HG02970 (cell line): ENCODE measurements at regions not wholly inside any gene's neighbourhood (a gene's known extent, or its start where the extent isn't known, plus 50 kb on each side); places are given as distances from the start of the nearest gene placed in this dataset.

Experiments used
- ATAC-seq: cut with Tn5 transposase; IDR thresholded peaks from one replicate; pipeline ENCODE4 v1.9.1; 2021; ENCODE audit warnings: mild to moderate bottlenecking, moderate library complexity, moderate number of reproducible peaks; ENCODE audit not compliant: unreplicated experiment, low FRiP score

- no peak for ATAC-seq
Measured at GRCh38 chr18:64513401-64513800, 364.5 kb upstream of the LINC00305 start.

- ATAC-seq, result no peak
Measured at GRCh38 chr18:64490207-64490606, 341.3 kb upstream of the LINC00305 start.

- no peak for ATAC-seq
Measured at GRCh38 chr18:64488698-64489097, 339.8 kb upstream of the LINC00305 start.

- no peak for ATAC-seq
Measured at GRCh38 chr18:64474773-64475172, 325.9 kb upstream of the LINC00305 start.

- no peak for ATAC-seq
Measured at GRCh38 chr18:64474255-64474654, 325.4 kb upstream of the LINC00305 start.

GRCh38 chr18:64449434-64449833, 300.5 kb upstream of the LINC00305 start:
- no peak for ATAC-seq

GRCh38 chr18:64444819-64445218, 295.9 kb upstream of the LINC00305 start:
- ATAC-seq, result no peak

- ATAC-seq, result no peak
Measured at GRCh38 chr18:64438178-64438577, 289.3 kb upstream of the LINC00305 start.

GRCh38 chr18:64436111-64436510, 287.2 kb upstream of the LINC00305 start:
- no peak for ATAC-seq

GRCh38 chr18:64419156-64419555, 270.3 kb upstream of the LINC00305 start:
- no peak for ATAC-seq

- no peak for ATAC-seq
Measured at GRCh38 chr18:64416990-64417389, 268.1 kb upstream of the LINC00305 start.

GRCh38 chr18:64415218-64415617, 266.3 kb upstream of the LINC00305 start:
- no peak for ATAC-seq

GRCh38 chr18:64410685-64411084, 261.8 kb upstream of the LINC00305 start:
- no peak for ATAC-seq

- ATAC-seq, result peak; percentile 57
Measured at GRCh38 chr18:64409511-64409910, 260.6 kb upstream of the LINC00305 start.

GRCh38 chr18:64407606-64408005, 258.7 kb upstream of the LINC00305 start:
- ATAC-seq, result no peak

- ATAC-seq, result no peak
Measured at GRCh38 chr18:64405161-64405560, 256.3 kb upstream of the LINC00305 start.

- ATAC-seq, result no peak
Measured at GRCh38 chr18:64403784-64404503, 255.1 kb upstream of the LINC00305 start.

- no peak for ATAC-seq
Measured at GRCh38 chr18:64402636-64403035, 253.7 kb upstream of the LINC00305 start.

GRCh38 chr18:64401268-64402060, 252.6 kb upstream of the LINC00305 start:
- ATAC-seq, result no peak

GRCh38 chr18:64399566-64399965, 250.7 kb upstream of the LINC00305 start:
- no peak for ATAC-seq

- ATAC-seq, result no peak
Measured at GRCh38 chr18:64398320-64398719, 249.4 kb upstream of the LINC00305 start.

- ATAC-seq, result no peak
Measured at GRCh38 chr18:64392202-64392601, 243.3 kb upstream of the LINC00305 start.
